ENCODE measurements at regions not wholly inside any gene's neighbourhood (a gene's known extent, or its start where the extent isn't known, plus 50 kb on each side); places are given as distances from the start of the nearest gene placed in this dataset.
"Not testable (repeated sequence)": the region's sequence is repeated elsewhere in the genome, so short reads cannot be mapped to it uniquely, and the experiment has no call there.

- not testable (repeated sequence) for H3K4me1 ChIP-seq; H3K4me3 ChIP-seq; H3K27ac ChIP-seq; H3K9me3 ChIP-seq (replicated peaks); DNase-seq; H3K27me3 ChIP-seq; H3K36me3 ChIP-seq
Measured at GRCh38 chr5:176042020-176042658, 74.0 kb upstream of the THOC3 start.

GRCh38 chr5:176043252-176043829 lies 75.2 kb upstream of the THOC3 start:
- DNase-seq; H3K36me3 ChIP-seq; H3K9me3 ChIP-seq (replicated peaks); H3K4me1 ChIP-seq; H3K27me3 ChIP-seq; H3K4me3 ChIP-seq; H3K27ac ChIP-seq: not testable (repeated sequence)

DNA sequence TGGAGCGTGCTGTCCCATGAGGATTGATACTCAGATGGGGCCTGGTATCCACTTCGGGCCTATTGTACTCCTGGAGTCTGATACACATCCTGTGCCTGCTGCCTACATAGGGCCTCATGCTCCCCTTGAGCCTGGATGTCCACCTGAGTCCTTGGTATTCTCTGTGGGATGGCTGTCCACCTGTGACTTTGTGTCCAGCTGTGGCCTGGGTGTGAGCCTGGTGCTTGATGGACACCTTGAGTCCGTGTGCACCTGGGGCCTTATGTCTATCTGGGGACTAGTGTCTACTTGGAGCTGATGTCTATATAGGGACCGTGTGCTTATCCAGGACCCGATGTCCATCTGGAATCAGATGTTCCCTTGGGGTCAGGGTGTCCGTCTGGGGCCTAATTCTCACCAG lies 75.9 kb upstream of the THOC3 start:
- not testable (repeated sequence) for H3K27ac ChIP-seq; H3K4me1 ChIP-seq; H3K4me3 ChIP-seq; H3K9me3 ChIP-seq (replicated peaks); H3K27me3 ChIP-seq; H3K36me3 ChIP-seq; DNase-seq

- H3K27me3 ChIP-seq; H3K4me3 ChIP-seq; H3K4me1 ChIP-seq; H3K27ac ChIP-seq; H3K36me3 ChIP-seq; DNase-seq; H3K9me3 ChIP-seq (replicated peaks): not testable (repeated sequence)
Measured at GRCh38 chr5:176044431-176044830, 76.3 kb upstream of the THOC3 start.

- not testable (repeated sequence) for H3K4me3 ChIP-seq; H3K9me3 ChIP-seq (replicated peaks); H3K27ac ChIP-seq; H3K4me1 ChIP-seq; DNase-seq; H3K36me3 ChIP-seq; H3K27me3 ChIP-seq
Measured at GRCh38 chr5:176045442-176045841, 77.3 kb upstream of the THOC3 start.

- DNase-seq; H3K4me1 ChIP-seq; H3K36me3 ChIP-seq; H3K27ac ChIP-seq; H3K9me3 ChIP-seq (replicated peaks); H3K4me3 ChIP-seq; H3K27me3 ChIP-seq: not testable (repeated sequence)
Measured at GRCh38 chr5:176048671-176049070, 80.6 kb upstream of the THOC3 start.

GRCh38 chr5:176060472-176061268 lies 92.6 kb upstream of the THOC3 start:
- not testable (repeated sequence) for H3K36me3 ChIP-seq; H3K4me3 ChIP-seq; H3K9me3 ChIP-seq (replicated peaks); H3K4me1 ChIP-seq; H3K27ac ChIP-seq; H3K27me3 ChIP-seq; DNase-seq

DNA sequence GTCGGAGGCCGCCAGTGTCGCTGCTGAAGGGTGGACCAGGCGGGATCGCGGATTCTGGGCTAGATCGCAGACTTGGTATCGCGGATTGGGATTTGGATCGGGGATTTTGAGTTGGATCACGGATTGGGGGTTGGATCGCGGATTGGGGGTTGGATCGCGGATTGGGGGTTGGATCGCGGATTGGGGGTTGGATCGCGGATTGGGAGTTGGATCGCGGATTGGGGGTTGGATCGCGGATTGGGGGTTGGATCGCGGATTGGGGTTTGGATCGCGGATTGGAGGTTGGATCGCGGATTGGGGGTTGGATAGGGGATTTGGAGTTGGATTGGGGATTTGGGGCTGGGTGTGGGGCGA lies 93.1 kb upstream of the THOC3 start:
- DNase-seq, H3K27me3 ChIP-seq, H3K4me1 ChIP-seq: not testable (repeated sequence)

DNA sequence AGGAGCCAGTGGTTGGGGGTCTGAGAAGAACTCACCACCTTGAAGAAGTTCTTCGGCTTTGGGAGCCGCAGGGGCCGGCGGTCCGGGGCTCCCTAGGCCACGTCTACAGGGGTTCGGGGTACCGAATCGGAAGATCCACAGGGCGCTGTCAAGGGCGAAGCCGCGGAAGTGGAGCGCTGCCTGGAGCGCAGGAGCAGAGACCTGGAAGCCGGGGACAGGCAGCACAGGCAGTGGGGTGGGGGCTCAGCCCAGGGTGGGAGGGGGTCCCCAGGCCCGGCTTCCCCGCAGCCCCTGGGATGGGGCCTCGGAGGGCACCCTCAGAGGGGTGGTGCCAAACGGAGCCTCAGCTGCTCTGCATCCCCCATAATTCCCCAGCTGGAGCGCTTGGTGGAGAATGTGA lies 93.5 kb upstream of the THOC3 start:
- H3K27me3 ChIP-seq; DNase-seq; H3K27ac ChIP-seq; H3K4me3 ChIP-seq; H3K9me3 ChIP-seq (replicated peaks); H3K36me3 ChIP-seq; H3K4me1 ChIP-seq: not testable (repeated sequence)

More for the DNA sequence above, 93.1 kb upstream of the THOC3 start:
- not testable (repeated sequence) for H3K4me3 ChIP-seq; H3K36me3 ChIP-seq; H3K9me3 ChIP-seq (replicated peaks); H3K27ac ChIP-seq

- not testable (repeated sequence) for H3K4me1 ChIP-seq; H3K4me3 ChIP-seq; H3K36me3 ChIP-seq; H3K27me3 ChIP-seq; H3K9me3 ChIP-seq (replicated peaks); H3K27ac ChIP-seq; DNase-seq
Measured at GRCh38 chr5:176066262-176066945, 98.3 kb upstream of the THOC3 start.

DNA sequence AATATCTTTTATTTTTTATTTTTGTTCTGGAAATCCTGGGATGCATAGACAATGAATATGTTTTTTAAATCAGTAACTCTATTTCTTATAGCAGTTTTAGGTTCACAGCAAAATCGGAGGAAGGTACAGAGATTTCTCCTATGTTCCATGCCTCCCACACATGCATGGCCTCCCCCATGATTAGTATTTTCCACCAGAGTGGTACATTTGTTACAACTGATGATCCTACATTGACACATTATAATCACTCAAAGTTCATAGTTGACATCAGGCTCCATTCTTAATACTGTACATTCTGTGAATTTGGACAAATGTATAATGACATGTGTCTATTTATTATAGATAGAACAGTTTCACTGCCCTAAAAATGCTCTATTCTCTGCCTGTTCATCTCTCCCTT lies 99.0 kb upstream of the THOC3 start:
- not testable (repeated sequence) for H3K27ac ChIP-seq; H3K36me3 ChIP-seq; DNase-seq; H3K4me3 ChIP-seq; H3K4me1 ChIP-seq; H3K9me3 ChIP-seq (replicated peaks); H3K27me3 ChIP-seq

DNA sequence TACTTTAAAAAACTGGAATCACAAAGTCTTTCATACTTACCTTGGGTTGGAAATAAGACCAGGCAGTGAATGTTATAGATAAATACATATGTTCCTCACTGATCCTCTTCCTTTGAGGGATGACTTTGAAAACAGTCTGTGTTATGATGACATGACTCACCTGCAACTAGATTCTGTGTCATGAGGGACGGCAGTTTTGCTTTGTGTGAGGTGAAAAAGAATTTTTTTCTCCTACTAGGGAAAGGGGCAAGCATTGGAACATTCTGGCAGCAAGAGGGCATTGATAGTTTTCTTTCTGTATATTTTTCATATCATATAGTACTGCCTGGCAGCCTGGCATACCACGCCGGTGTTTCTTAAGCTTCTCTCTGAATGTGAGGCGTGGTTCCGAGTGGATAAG lies 99.8 kb upstream of the THOC3 start:
- not testable (repeated sequence) for DNase-seq; H3K36me3 ChIP-seq; H3K27me3 ChIP-seq; H3K27ac ChIP-seq; H3K4me1 ChIP-seq; H3K4me3 ChIP-seq; H3K9me3 ChIP-seq (replicated peaks)

- not testable (repeated sequence) for H3K4me1 ChIP-seq; H3K4me3 ChIP-seq; H3K9me3 ChIP-seq (replicated peaks); H3K36me3 ChIP-seq; H3K27me3 ChIP-seq; H3K27ac ChIP-seq
- DNase-seq = peak; percentile 82 to 88
Measured at GRCh38 chr5:176073996-176074571, 106.0 kb upstream of the THOC3 start.

GRCh38 chr5:176083717-176084116 lies 115.6 kb upstream of the THOC3 start:
- H3K4me3 ChIP-seq; H3K36me3 ChIP-seq; H3K27me3 ChIP-seq; H3K4me1 ChIP-seq; H3K27ac ChIP-seq; H3K9me3 ChIP-seq (replicated peaks); DNase-seq: not testable (repeated sequence)

- DNase-seq; H3K4me1 ChIP-seq; H3K36me3 ChIP-seq; H3K27me3 ChIP-seq; H3K27ac ChIP-seq; H3K4me3 ChIP-seq; H3K9me3 ChIP-seq (replicated peaks): not testable (repeated sequence)
Measured at GRCh38 chr5:176103083-176103482, 135.0 kb upstream of the THOC3 start.

All from SJCRH30 (cell line).